ENCODE measurements at regions not wholly inside any gene's neighbourhood (a gene's known extent, or its start where the extent isn't known, plus 50 kb on each side); places are given as distances from the start of the nearest gene placed in this dataset.

- no peak for TF ChIP-seq CTCF (conservative IDR thresholded peaks at IDR 0.05; ENCODE audit: low read depth, low read length)
- no peak for TF ChIP-seq EZH2 (IDR thresholded peaks at IDR 0.05; ENCODE audit: borderline replicate concordance, low read depth, low read length, poor library complexity, severe bottlenecking)
These were observed 277.5 kb upstream of the MYOCD start for GRCh38 chr17:12388226-12388625.
